ENCODE measurements at regions not wholly inside any gene's neighbourhood (a gene's known extent, or its start where the extent isn't known, plus 50 kb on each side); places are given as distances from the start of the nearest gene placed in this dataset.
A peak's percentile ranks its signal among the peaks of the same experiment; 100 is the strongest.
"Not testable (repeated sequence)": the region's sequence is repeated elsewhere in the genome, so short reads cannot be mapped to it uniquely, and the experiment has no call there.

DNA sequence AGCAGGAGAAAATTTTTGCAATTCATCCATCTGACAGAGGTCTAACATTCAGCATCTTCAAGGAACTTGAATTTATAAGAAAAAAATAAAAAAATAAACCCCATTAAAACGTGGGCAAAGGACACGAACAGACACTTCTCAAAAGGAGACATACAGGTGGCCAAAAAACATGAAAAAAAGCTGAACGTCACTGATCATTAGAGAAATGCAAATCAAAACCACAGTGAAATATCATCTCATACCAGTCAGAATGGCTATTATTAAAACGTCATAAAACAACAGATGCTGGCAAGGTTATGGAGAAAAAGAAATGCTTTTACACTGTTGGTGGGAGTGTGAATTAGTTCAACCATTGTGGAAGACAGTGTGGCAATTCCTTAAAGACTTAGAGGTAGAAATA, 209.2 kb downstream of the SPRY1 start:
- not testable (repeated sequence) for DNase-seq

- DNase-seq: no peak
Measured at GRCh38 chr4:123606336-123606735, 209.7 kb downstream of the SPRY1 start.

DNA sequence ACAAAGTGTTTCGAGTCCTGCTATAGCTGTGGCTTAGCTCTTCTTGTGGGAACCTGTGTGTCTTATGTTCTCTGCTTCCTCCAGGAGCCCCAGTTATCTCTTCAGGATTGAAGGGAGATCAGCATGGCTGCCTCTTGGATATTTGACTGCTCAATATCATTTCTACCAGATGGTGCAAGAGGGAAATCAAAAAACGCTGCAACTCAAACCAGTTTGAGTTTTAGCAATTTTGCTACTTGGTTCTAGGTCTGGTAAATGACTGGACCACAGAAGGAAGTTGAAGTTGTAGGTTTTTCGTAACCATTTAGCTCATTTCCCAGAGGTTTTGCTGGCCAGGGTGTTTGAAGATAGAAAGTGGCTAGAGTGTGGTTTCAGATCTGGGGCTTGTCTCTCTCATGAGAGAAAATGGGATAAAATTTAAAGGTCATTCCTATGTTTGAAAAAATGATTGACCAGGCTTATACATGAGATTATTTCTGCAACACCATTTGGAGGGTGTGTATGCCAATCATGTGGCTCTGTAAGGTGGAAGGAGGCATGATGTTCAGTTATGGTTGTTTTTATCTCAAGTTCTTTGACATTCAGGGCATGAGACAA, 210.4 kb downstream of the SPRY1 start:
- no peak for DNase-seq

DNA sequence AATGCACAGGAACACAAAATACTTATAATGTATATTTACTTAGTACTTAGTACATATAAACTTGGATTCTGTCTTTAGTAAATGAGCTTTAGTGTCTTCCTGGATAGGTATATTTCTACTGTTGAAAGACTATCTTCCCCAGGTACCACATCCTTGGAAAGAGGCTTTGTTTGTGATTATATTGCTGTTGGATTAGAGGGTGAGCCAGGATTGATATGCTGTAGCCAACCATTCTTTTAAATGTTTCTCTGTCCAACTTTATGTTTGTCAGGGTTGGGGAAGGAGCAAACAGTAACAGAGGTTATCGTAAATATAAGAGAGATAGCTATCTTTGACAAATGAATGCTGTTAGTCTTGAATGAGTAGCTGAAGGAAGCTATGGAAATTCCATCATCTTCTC, 213.2 kb downstream of the SPRY1 start:
- DNase-seq: no peak

DNA sequence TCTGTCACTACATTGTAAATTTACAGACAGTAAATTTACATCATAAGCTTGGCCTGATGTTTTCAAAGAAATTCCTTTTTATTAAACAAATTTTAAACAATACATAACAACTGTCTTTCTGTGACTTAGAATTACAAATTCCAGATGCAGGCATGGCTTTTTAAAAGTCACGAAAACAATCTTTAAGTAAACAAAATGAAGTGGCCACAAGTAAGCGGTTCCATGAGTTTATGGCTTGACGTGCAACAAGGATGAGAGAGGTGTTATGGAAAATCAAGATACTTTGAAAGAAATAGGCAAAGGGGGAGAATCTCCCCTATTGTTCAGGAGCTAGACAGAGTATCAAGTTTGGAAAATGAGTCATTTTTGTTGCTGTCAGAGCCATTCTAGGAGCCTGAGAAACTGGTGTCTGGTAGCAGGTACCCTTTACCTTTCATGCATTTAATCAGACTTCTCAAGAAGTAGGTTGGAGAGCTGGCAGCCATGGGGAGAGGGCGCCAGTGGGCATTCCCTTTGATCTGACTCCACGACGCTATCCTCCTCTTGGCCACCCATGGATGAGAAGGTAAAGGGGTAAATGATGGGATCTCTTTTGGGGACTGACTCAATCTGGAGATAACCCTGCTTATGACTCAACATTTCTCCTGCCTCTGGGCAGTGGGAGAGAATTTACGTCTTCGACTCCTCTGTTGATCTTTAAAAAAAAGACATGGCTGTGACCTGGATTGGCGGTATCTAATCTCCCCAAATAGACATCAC, 217.2 kb downstream of the SPRY1 start:
- no peak for DNase-seq

DNA sequence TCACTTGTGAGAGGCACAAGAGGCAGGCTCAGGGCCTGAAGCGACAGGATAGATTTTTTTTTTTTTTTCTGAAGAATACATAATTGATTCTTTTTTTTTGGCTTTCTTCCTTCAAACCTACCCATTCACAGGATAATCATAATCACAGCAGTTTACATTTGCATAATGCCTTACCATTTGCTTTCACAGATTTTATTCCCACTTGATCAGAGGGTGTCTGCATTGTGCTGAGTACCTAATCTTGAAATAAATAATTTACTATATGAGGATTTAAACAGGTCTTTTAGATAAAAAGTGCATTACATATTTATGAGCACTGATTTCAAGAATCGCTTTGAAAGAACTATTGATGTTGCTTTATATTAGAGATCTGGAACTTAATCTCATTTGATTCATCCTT, 219.3 kb downstream of the SPRY1 start:
- no peak for DNase-seq

DNA sequence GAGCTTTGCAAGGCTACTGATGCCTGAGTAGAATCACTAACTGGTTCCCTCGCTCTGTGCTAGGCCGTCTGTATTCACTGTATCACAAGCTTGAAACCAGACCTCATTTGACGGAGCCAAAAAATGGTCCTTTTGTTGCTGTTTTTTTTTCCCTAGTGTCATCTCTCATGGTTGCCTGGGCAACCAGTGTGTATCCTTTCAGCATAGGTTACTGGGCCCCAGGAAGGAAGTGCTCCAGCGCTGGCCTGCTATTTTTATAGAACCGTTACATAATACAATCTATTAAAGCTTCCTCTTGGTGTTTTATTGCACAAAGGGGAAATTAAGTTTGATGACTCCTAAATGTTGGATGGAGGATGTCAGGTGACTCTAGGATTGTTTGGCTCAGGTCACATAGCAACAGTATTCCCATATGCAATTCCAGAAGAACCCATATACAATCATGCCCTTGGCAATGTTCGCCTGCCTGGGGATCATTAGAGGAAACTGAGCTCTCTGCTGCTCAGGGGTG, 220.4 kb downstream of the SPRY1 start:
- DNase-seq: peak; percentile 19

- DNase-seq: no peak
Measured at GRCh38 chr4:123617791-123618190, 221.2 kb downstream of the SPRY1 start.

GRCh38 chr4:123618606-123619005, 222.0 kb downstream of the SPRY1 start:
- DNase-seq: no peak

DNA sequence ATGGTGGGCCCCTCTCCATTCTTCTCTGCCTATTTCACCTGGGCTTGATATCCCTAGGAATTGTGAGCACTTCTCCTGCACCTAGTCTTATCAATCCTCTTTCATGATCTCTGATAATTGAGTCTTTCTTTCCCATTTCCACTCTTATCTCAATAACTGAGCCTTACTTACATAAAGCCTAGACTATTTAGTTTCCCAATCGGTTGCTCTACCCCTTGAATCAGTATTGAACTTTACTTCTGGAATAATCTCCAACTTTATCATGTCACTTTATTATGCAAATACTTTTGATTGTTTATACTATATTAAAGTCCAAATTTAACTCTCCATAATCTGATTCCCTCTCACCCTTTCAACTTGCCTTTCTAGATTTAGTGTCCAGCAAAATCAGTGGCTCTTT, 222.7 kb downstream of the SPRY1 start:
- no peak for DNase-seq

DNA sequence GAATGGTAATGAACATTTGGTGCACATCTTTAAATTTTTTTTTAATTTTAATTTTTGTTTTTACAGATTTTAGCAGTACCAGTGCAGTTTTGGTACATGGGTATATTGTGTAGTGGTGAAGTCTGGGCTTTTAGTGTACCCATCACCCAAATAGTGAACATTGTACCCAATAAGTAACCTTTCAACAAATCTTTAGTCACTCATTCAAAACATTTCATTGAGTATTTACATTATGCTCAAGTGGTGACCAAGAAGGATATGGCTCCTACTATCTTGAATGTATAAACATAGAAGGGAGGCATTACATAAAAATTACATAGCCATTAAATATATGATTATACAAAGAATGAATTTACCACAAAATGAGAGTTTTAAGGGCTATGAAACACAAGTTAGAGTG, 223.3 kb downstream of the SPRY1 start:
- no peak for DNase-seq

GRCh38 chr4:123621072-123621705, 224.6 kb downstream of the SPRY1 start:
- no peak for DNase-seq

GRCh38 chr4:123622572-123622971, 226.0 kb downstream of the SPRY1 start:
- no peak for DNase-seq

DNA sequence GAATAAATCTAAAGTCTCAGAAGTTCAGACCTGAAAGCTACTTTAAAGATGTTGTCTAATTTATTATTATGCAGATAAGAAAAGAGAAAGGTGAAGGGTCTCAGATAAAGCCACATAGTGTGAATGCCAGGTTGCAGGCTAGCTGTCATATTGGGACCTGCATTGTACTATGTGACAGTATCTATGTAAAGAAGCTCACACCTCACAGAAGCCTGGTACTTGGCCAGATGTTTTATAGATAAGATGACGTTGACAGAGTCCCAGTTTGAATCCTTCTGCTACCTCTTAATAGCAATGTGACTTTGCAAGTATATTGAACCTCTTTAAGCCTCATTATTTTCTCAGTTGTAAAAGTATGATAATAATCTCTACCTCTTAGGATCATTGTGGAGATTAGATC, 227.0 kb downstream of the SPRY1 start:
- no peak for DNase-seq

GRCh38 chr4:123624959-123625358, 228.4 kb downstream of the SPRY1 start:
- no peak for DNase-seq

- DNase-seq: no peak
Measured at GRCh38 chr4:123628288-123628687, 231.7 kb downstream of the SPRY1 start.

- DNase-seq: no peak
Measured at GRCh38 chr4:123631786-123632692, 235.4 kb downstream of the SPRY1 start.

GRCh38 chr4:123632693-123633030, 236.1 kb downstream of the SPRY1 start:
- DNase-seq: no peak

DNA sequence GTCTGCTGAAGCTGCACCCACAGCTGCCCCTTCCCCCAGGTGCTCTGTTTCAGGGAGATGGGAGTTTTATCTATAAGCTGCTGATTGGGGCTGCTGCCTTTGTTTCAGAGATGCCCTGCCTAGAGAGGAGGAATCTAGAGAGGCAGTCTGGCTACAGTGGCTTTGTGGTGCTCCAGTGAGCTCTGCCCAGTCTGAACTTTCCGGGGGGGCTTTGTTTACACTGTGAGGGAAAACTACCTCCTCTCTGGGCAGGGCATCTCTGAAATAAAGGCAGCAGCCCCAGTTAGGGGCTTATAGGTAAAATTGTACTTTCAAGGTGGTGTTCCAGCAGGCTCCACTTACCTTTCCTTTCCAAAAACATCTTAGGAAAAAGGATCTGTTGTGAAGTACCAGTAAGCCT, 242.2 kb downstream of the SPRY1 start:
- DNase-seq: no peak

- no peak for DNase-seq
Measured at GRCh38 chr4:123640271-123640670, 243.7 kb downstream of the SPRY1 start.

- no peak for DNase-seq
Measured at GRCh38 chr4:123640824-123641223, 244.2 kb downstream of the SPRY1 start.

GRCh38 chr4:123643691-123644090, 247.1 kb downstream of the SPRY1 start:
- DNase-seq: no peak

DNA sequence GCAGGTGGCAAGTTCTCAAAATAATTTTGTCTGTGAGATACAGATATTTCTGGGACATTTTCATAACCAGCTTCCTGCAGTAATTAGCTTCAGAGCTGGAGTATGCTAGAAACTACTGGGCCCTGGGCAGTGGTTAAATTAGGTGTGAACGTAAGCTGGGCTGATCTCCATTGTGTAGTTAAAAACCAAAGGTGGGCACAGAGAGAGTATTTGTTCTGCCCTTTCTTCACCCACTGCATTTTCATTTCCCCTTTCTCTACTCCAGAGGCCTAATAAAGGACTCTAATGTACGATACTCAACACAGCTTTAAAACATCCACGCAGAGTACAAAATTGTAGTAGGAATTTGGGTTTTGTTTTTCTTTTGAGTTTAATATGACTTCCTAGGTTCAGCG, 252.7 kb downstream of the SPRY1 start:
- no peak for DNase-seq
